Keratinocyte (primary cell): ENCODE measurements at regions not wholly inside any gene's neighbourhood (a gene's known extent, or its start where the extent isn't known, plus 50 kb on each side); places are given as distances from the start of the nearest gene placed in this dataset.

Source experiments
- DNase-seq: peaks from one replicate; pipeline ENCODE4 v3.0.0-alpha.2; 2011; ENCODE audit warnings: low read depth, missing footprints, low spot score
- FAIRE-seq: peaks from 2 replicates; lab custom pipeline; 2011; peaks lifted over from hg19 to GRCh38; lab: Jason Lieb, UNC
- H2AFZ ChIP-seq: 2 replicates; pipeline ENCODE4 v1.6.0; 2012; ENCODE audit warnings: low read length, control low read depth, inconsistent platforms; ENCODE audit not compliant: control insufficient read depth
- H3K27ac ChIP-seq: 2 replicates; pipeline ENCODE4 v1.5.1; 2011; ENCODE audit warnings: low read length; ENCODE audit not compliant: control insufficient read depth, insufficient read depth
- H3K27me3 ChIP-seq: 3 replicates; pipeline ENCODE4 v1.6.0; 2011; ENCODE audit warnings: low read length; ENCODE audit not compliant: control insufficient read depth, insufficient read depth; ENCODE audit errors: extremely low read depth
- H3K36me3 ChIP-seq, 2 experiments: 2 replicates in 1 of 2; 3 replicates in 1 of 2; pipeline ENCODE4 v1.5.1; 2011; ENCODE audit warnings: low read length in 2 of 2, mild to moderate bottlenecking in 1 of 2; ENCODE audit not compliant: control insufficient read depth in 2 of 2, insufficient read depth in 2 of 2; ENCODE audit errors: extremely low read depth in 1 of 2
- H3K4me1 ChIP-seq: 3 replicates; pipeline ENCODE4 v1.5.1; 2011; ENCODE audit warnings: low read length; ENCODE audit not compliant: control insufficient read depth, insufficient read depth; ENCODE audit errors: extremely low read depth
- H3K4me2 ChIP-seq: 3 replicates; pipeline ENCODE4 v1.6.0; 2011; ENCODE audit warnings: low read depth, low read length; ENCODE audit not compliant: control insufficient read depth, insufficient read depth; ENCODE audit errors: extremely low read depth
- H3K4me3 ChIP-seq, 3 experiments: fragments of 200-600 bp in 1 of 3; sonication (generic) in 1 of 3; 2 replicates in 2 of 3; 3 replicates in 1 of 3; pipeline ENCODE4 v1.5.1; 2011 to 2016; ENCODE audit warnings: low read length in 3 of 3, mild to moderate bottlenecking in 3 of 3, control low read depth in 2 of 3, inconsistent platforms in 1 of 3, low read depth in 1 of 3, mixed read lengths in 1 of 3, mixed run types in 1 of 3, moderate library complexity in 1 of 3; ENCODE audit not compliant: control insufficient read depth in 2 of 3, insufficient read depth in 2 of 3; ENCODE audit errors: extremely low read depth in 1 of 3
- H3K79me2 ChIP-seq: 2 replicates; pipeline ENCODE4 v1.6.0; 2012; ENCODE audit warnings: low read length; ENCODE audit not compliant: control insufficient read depth, insufficient read depth
- H3K9ac ChIP-seq: 3 replicates; pipeline ENCODE4 v1.6.0; 2011; ENCODE audit warnings: low read length; ENCODE audit not compliant: control insufficient read depth, insufficient read depth; ENCODE audit errors: extremely low read depth
- H3K9me1 ChIP-seq: 3 replicates; pipeline ENCODE4 v1.6.0; 2011; ENCODE audit warnings: low read length; ENCODE audit not compliant: control insufficient read depth, insufficient read depth; ENCODE audit errors: extremely low read depth
- H3K9me3 ChIP-seq: 2 replicates; pipeline ENCODE4 v1.5.1; 2012; ENCODE audit warnings: low read depth, low read length; ENCODE audit not compliant: control insufficient read depth
- H4K20me1 ChIP-seq: 3 replicates; pipeline ENCODE4 v1.6.0; 2011; ENCODE audit warnings: low read length; ENCODE audit not compliant: control insufficient read depth, insufficient read depth; ENCODE audit errors: extremely low read depth
- CTCF ChIP-seq, 3 experiments: IDR thresholded peaks in 1 of 3; conservative IDR thresholded peaks in 1 of 3; optimal IDR thresholded peaks in 1 of 3; 2 replicates in 2 of 3; 3 replicates in 1 of 3; pipeline versions ENCODE3 to v1.5.1; 2011; ENCODE audit warnings: low read length in 3 of 3, mild to moderate bottlenecking in 3 of 3, moderate library complexity in 2 of 3, control low read depth in 1 of 3, inconsistent platforms in 1 of 3; ENCODE audit not compliant: insufficient read depth in 2 of 3; ENCODE audit errors: extremely low read depth in 1 of 3
- EZH2 ChIP-seq: IDR thresholded peaks from one replicate; pipeline ENCODE4 v1.6.1; 2012; ENCODE audit warnings: inconsistent platforms, mild to moderate bottlenecking, low read length, moderate library complexity
- dilution Hi-C: fragments of 300-500 bp; cut with MboI; formaldehyde crosslinking; loops from one replicate; pipeline ENCODE4 v1.7.0; 2020; ENCODE audit warnings: low sequenced_read_pairs; ENCODE audit not compliant: extremely low pct_ligation_motif_present

GRCh38 chr2:107462181-107462580, 364.5 kb upstream of the RGPD4 start:
- Histone ChIP-seq H3K9me1 (no peaks in the 10 kb centered on the region), H3K9me3 (no peaks in the 10 kb centered on the region), H3K36me3 (no peaks in the 10 kb centered on the region), H4K20me1 (no peaks in the 10 kb centered on the region), H3K4me2 (no peak overlapping the region), H3K27ac (no peak overlapping the region), H3K27me3 (no peaks in the 10 kb centered on the region), H3K4me3 (no peak overlapping the region), H2AFZ (no peak overlapping the region), H3K79me2 (no peaks in the 10 kb centered on the region), H3K9ac (no peak overlapping the region), H3K4me1 (no peaks in the 10 kb centered on the region)
- no peak for TF ChIP-seq CTCF (optimal IDR thresholded peaks at IDR 0.05 in 1 of 3, IDR thresholded peaks at IDR 0.05 in 1 of 3, conservative IDR thresholded peaks at IDR 0.05 in 1 of 3; ENCODE audit: extremely low read depth in 1 of 3, insufficient read depth in 2 of 3, low read length in 3 of 3)
- no peak for TF ChIP-seq EZH2
- FAIRE-seq = no peak
- dilution Hi-C loops = no loop called here
- DNase-seq = no peak

- TF ChIP-seq EZH2 = no peak
- TF ChIP-seq CTCF (optimal IDR thresholded peaks at IDR 0.05 in 1 of 3, IDR thresholded peaks at IDR 0.05 in 1 of 3, conservative IDR thresholded peaks at IDR 0.05 in 1 of 3; ENCODE audit: extremely low read depth in 1 of 3, insufficient read depth in 2 of 3, low read length in 3 of 3) = no peak
- Histone ChIP-seq H3K4me1 (no peaks in the 10 kb centered on the region), H3K27ac (no peak overlapping the region), H3K4me3 (no peak overlapping the region), H3K9me1 (no peaks in the 10 kb centered on the region), H3K4me2 (no peak overlapping the region), H3K79me2 (no peaks in the 10 kb centered on the region), H3K9me3 (no peaks in the 10 kb centered on the region), H3K9ac (no peak overlapping the region), H4K20me1 (no peaks in the 10 kb centered on the region), H3K36me3 (no peaks in the 10 kb centered on the region), H3K27me3 (no peaks in the 10 kb centered on the region), H2AFZ (no peak overlapping the region)
- FAIRE-seq = no peak
- DNase-seq = no peak
- dilution Hi-C loops = no loop called here
Observed at GRCh38 chr2:107466241-107466640, 360.5 kb upstream of the RGPD4 start.
